ENCODE measurements at regions not wholly inside any gene's neighbourhood (a gene's known extent, or its start where the extent isn't known, plus 50 kb on each side); places are given as distances from the start of the nearest gene placed in this dataset.

- Histone ChIP-seq H3K36me3 (replicated peaks; ENCODE audit: low read depth, low read length) (no peaks in the 10 kb centered on the region), H4K20me1 (ENCODE audit: insufficient read depth, low read length) (no peaks in the 10 kb centered on the region), H3K9ac (ENCODE audit: low read length) (no peak overlapping the region), H3K4me1 (ENCODE audit: low read length) (0 out of 2 replicates have a peak, but pooled peaks cover 5% of the 10 kb centered on the region), H2AFZ (ENCODE audit: low read depth, low read length) (no peak overlapping the region), H3K9me3 (ENCODE audit: insufficient read depth, low read length) (no peaks in the 10 kb centered on the region), H3K4me3 (ENCODE audit: low read length) (no peak overlapping the region), H3K27ac (ENCODE audit: low read length) (no peak overlapping the region), H3K79me2 (ENCODE audit: low read length) (no peaks in the 10 kb centered on the region), H3K4me2 (ENCODE audit: low read length) (no peak overlapping the region), H3K27me3 (ENCODE audit: low read depth, low read length) (peaks cover 23% of the 10 kb centered on the region)
- no peak for TF ChIP-seq EZH2phosphoT487 (IDR thresholded peaks at IDR 0.05; ENCODE audit: low read depth)
- no peak for TF ChIP-seq CTCF (IDR thresholded peaks at IDR 0.05; ENCODE audit: low read depth, low read length)
These were observed 550.8 kb upstream of the CADM1 start for GRCh38 chr11:116055064-116055463.

- Histone ChIP-seq H3K27ac (ENCODE audit: low read length) (no peak overlapping the region), H3K4me2 (ENCODE audit: low read length) (no peak overlapping the region), H3K36me3 (replicated peaks; ENCODE audit: low read depth, low read length) (no peaks in the 10 kb centered on the region), H3K27me3 (ENCODE audit: low read depth, low read length) (peaks cover 23% of the 10 kb centered on the region), H3K79me2 (ENCODE audit: low read length) (no peaks in the 10 kb centered on the region), H4K20me1 (ENCODE audit: insufficient read depth, low read length) (no peaks in the 10 kb centered on the region), H3K4me1 (ENCODE audit: low read length) (0 out of 2 replicates have a peak, but pooled peaks cover 5% of the 10 kb centered on the region), H3K4me3 (ENCODE audit: low read length) (no peak overlapping the region), H2AFZ (ENCODE audit: low read depth, low read length) (no peak overlapping the region), H3K9ac (ENCODE audit: low read length) (no peak overlapping the region), H3K9me3 (ENCODE audit: insufficient read depth, low read length) (no peaks in the 10 kb centered on the region)
- TF ChIP-seq CTCF (IDR thresholded peaks at IDR 0.05; ENCODE audit: low read depth, low read length) (no peak), EZH2phosphoT487 (IDR thresholded peaks at IDR 0.05; ENCODE audit: low read depth) (no peak)
These were observed 549.3 kb upstream of the CADM1 start for GRCh38 chr11:116053548-116053919.

- Histone ChIP-seq H3K4me2 (ENCODE audit: low read length) (no peak overlapping the region), H3K36me3 (replicated peaks; ENCODE audit: low read depth, low read length) (no peaks in the 10 kb centered on the region), H3K9me3 (ENCODE audit: insufficient read depth, low read length) (no peaks in the 10 kb centered on the region), H3K27me3 (ENCODE audit: low read depth, low read length) (peaks cover 26% of the 10 kb centered on the region), H3K79me2 (ENCODE audit: low read length) (no peaks in the 10 kb centered on the region), H3K4me1 (ENCODE audit: low read length) (0 out of 2 replicates have a peak, but pooled peaks cover 5% of the 10 kb centered on the region), H3K27ac (ENCODE audit: low read length) (no peak overlapping the region), H2AFZ (ENCODE audit: low read depth, low read length) (no peak overlapping the region), H4K20me1 (ENCODE audit: insufficient read depth, low read length) (no peaks in the 10 kb centered on the region), H3K4me3 (ENCODE audit: low read length) (no peak overlapping the region), H3K9ac (ENCODE audit: low read length) (no peak overlapping the region)
- TF ChIP-seq CTCF (IDR thresholded peaks at IDR 0.05; ENCODE audit: low read depth, low read length) (no peak), EZH2phosphoT487 (IDR thresholded peaks at IDR 0.05; ENCODE audit: low read depth) (no peak)
These were observed 548.7 kb upstream of the CADM1 start for GRCh38 chr11:116052603-116053547.

GRCh38 chr11:116051494-116051893, 547.3 kb upstream of the CADM1 start:
- H3K4me2 ChIP-seq (ENCODE audit: low read length): no peak overlapping the region
- no peaks in the 10 kb centered on the region for H3K9me3 ChIP-seq (ENCODE audit: insufficient read depth, low read length)
- TF ChIP-seq CTCF (IDR thresholded peaks at IDR 0.05; ENCODE audit: low read depth, low read length) (no peak), EZH2phosphoT487 (IDR thresholded peaks at IDR 0.05; ENCODE audit: low read depth) (no peak)
- no peak overlapping the region for H3K27ac ChIP-seq (ENCODE audit: low read length)
- no peaks in the 10 kb centered on the region for H3K79me2 ChIP-seq (ENCODE audit: low read length)
- H3K9ac ChIP-seq (ENCODE audit: low read length): no peak overlapping the region
- H3K36me3 ChIP-seq (replicated peaks; ENCODE audit: low read depth, low read length): no peaks in the 10 kb centered on the region
- H2AFZ ChIP-seq (ENCODE audit: low read depth, low read length): no peak overlapping the region
- no peaks in the 10 kb centered on the region for H4K20me1 ChIP-seq (ENCODE audit: insufficient read depth, low read length)
- no peak overlapping the region for H3K4me3 ChIP-seq (ENCODE audit: low read length)
- no peaks in the 10 kb centered on the region for H3K4me1 ChIP-seq (ENCODE audit: low read length)
- H3K27me3 ChIP-seq (ENCODE audit: low read depth, low read length): peaks cover 26% of the 10 kb centered on the region

Measured in OCI-LY3 (cell line).